HFFc6 (cell line): ENCODE measurements at regions not wholly inside any gene's neighbourhood (a gene's known extent, or its start where the extent isn't known, plus 50 kb on each side); places are given as distances from the start of the nearest gene placed in this dataset.

ENCODE experiments used
- DNase-seq: peaks from one replicate; pipeline ENCODE4 v3.0.0-alpha.2; 2018
- H3K27ac Mint-ChIP-seq: 2 replicates; pipeline ENCODE4 v1.8.0; 2020; ENCODE audit warnings: mild to moderate bottlenecking, mixed read lengths
- H3K27me3 Mint-ChIP-seq: 2 replicates; pipeline ENCODE4 v1.8.0; 2021; ENCODE audit warnings: mild to moderate bottlenecking, moderate library complexity, mixed read lengths; ENCODE audit not compliant: insufficient read depth
- H3K36me3 Mint-ChIP-seq: 2 replicates; pipeline ENCODE4 v1.8.0; 2021; ENCODE audit warnings: low read depth, mixed read lengths
- H3K4me1 Mint-ChIP-seq: 2 replicates; pipeline ENCODE4 v1.8.0; 2020; ENCODE audit warnings: low read depth, mixed read lengths
- H3K4me3 Mint-ChIP-seq: 2 replicates; pipeline ENCODE4 v1.8.0; 2020; ENCODE audit warnings: mild to moderate bottlenecking, moderate library complexity, mixed read lengths
- H3K9me3 Mint-ChIP-seq: 2 replicates; pipeline ENCODE4 v1.8.0; 2020; ENCODE audit warnings: mild to moderate bottlenecking, mixed read lengths
- TF ChIP-seq, protein P1 (sequence below): fragments of 200-600 bp; sonication (generic); IDR thresholded peaks from 2 replicates; pipeline ENCODE4 v1.5.0; 2021; ENCODE audit warnings: antibody characterized with exemption, mild to moderate bottlenecking

GRCh38 chr10:124324451-124324850 is 94.3 kb downstream of the OAT start:
- Mint-ChIP-seq H3K9me3 (peaks cover 5% of the 10 kb centered on the region), H3K27me3 (peaks cover 12% of the 10 kb centered on the region), H3K4me1 (peaks cover 10% of the 10 kb centered on the region; the same call in 1 of the 2 replicates), H3K4me3 (no peak overlapping the region), H3K36me3 (no peaks in the 10 kb centered on the region; the same call in none of the 2 replicates), H3K27ac (no peak overlapping the region)
- TF ChIP-seq, protein P1, sequence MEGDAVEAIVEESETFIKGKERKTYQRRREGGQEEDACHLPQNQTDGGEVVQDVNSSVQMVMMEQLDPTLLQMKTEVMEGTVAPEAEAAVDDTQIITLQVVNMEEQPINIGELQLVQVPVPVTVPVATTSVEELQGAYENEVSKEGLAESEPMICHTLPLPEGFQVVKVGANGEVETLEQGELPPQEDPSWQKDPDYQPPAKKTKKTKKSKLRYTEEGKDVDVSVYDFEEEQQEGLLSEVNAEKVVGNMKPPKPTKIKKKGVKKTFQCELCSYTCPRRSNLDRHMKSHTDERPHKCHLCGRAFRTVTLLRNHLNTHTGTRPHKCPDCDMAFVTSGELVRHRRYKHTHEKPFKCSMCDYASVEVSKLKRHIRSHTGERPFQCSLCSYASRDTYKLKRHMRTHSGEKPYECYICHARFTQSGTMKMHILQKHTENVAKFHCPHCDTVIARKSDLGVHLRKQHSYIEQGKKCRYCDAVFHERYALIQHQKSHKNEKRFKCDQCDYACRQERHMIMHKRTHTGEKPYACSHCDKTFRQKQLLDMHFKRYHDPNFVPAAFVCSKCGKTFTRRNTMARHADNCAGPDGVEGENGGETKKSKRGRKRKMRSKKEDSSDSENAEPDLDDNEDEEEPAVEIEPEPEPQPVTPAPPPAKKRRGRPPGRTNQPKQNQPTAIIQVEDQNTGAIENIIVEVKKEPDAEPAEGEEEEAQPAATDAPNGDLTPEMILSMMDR: no peak
- DNase-seq: no peak

DNA sequence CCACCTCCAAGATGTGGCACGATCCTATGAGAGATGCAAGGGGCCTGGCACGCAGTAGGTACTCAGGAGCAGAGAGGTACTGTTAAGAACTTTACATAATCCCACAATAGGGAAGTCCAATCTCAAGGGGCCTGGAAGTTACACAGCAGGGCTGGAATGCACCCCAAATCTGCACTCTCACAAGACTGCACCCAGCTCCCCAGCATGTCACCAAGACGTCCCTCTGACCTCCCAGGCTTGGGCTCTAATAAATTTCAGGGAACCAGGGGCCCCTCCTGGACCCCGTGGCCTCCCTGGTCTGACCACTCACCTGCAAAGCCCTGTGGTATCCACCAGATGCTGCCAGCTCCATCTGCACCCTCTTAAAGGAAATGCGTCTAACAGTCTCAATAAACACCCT is 94.9 kb downstream of the OAT start:
- TF ChIP-seq, protein P1: no peak
- Mint-ChIP-seq H3K4me3 (no peak overlapping the region), H3K27ac (no peak overlapping the region), H3K36me3 (no peaks in the 10 kb centered on the region; the same call in none of the 2 replicates), H3K9me3 (peaks cover 5% of the 10 kb centered on the region), H3K4me1 (peaks cover 10% of the 10 kb centered on the region; the same call in 1 of the 2 replicates), H3K27me3 (peaks cover 12% of the 10 kb centered on the region)
- DNase-seq: no peak

DNA sequence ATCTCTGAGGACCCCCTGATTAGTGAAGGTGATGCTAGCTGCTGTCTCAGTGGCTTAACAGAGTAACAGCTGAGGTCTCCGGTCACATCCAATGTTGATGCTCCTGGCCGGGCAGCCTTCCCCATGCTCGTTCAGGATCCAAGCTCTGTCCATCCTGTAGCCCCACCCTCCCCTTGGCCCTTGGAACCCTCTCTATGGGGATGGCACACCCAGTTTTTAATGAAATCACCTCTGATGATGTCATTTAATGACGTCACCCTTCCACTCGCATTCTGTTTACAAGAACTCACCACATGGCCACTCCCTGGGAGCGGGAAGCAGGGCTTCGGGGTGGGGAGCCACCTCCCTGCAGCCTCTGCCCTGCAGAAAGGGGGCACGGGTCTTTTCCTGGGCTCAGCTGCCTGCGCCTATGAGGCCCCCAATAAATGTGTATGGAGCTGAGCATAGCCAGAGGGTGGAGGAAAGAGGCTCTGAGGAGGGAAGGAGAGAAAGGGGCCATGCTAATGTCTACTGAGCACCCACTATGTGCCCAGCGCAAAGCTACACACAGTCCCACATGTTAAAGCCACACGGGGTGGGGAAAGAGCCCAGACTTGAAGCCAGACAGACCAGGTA is 95.5 kb downstream of the OAT start:
- Mint-ChIP-seq H3K4me1 (peaks cover 10% of the 10 kb centered on the region; the same call in 1 of the 2 replicates), H3K4me3 (no peak overlapping the region), H3K27me3 (peaks cover 12% of the 10 kb centered on the region), H3K27ac (no peak overlapping the region), H3K9me3 (peaks cover 5% of the 10 kb centered on the region), H3K36me3 (no peaks in the 10 kb centered on the region; the same call in none of the 2 replicates)
- no peak for DNase-seq
- TF ChIP-seq, protein P1: no peak

DNA sequence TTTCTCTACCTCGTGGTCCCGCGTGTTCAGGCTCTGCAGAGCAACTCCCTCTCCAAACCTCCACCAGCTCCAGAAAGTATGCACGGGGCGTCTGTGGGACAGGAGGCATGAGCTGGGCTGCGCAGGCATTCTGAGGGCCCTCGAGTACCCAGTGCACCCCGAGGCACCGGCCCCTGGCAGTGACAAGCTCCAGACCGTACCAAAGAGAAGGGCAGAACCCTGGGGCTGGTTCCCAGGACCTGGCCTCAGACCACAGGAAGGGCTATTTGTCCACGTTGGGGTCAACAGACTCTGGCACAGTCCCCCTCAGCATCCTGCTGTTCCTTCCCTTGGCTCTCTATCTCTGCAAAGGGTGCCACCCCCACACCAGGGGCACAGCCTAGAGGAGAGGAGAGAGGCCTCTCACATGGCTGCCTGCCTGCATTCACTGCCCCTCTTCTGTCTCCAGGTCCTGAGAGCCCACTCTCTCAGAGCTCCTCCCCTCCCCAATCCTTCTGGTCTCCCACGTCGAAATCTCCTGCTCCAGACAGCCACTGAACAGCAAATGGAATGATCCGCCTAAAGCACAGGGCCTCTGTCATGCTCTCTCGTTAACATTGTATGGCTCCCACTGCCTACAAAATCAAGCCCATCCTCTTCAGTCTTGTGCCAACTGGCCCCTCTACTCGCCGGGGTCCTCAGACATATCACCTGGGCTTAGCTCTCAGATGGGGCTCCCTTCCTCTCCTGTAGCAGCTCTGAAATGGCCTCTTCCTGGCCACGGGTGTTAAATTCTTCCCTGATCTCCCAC is 96.3 kb downstream of the OAT start:
- H3K9me3 Mint-ChIP-seq: peaks cover 5% of the 10 kb centered on the region
- H3K27me3 Mint-ChIP-seq: peaks cover 12% of the 10 kb centered on the region
- H3K27ac Mint-ChIP-seq: no peak overlapping the region
- DNase-seq: no peak
- peaks cover 10% of the 10 kb centered on the region; the same call in 1 of the 2 replicates for H3K4me1 Mint-ChIP-seq
- H3K36me3 Mint-ChIP-seq: no peaks in the 10 kb centered on the region; the same call in none of the 2 replicates
- no peak overlapping the region for H3K4me3 Mint-ChIP-seq
- TF ChIP-seq, protein P1: no peak

DNA sequence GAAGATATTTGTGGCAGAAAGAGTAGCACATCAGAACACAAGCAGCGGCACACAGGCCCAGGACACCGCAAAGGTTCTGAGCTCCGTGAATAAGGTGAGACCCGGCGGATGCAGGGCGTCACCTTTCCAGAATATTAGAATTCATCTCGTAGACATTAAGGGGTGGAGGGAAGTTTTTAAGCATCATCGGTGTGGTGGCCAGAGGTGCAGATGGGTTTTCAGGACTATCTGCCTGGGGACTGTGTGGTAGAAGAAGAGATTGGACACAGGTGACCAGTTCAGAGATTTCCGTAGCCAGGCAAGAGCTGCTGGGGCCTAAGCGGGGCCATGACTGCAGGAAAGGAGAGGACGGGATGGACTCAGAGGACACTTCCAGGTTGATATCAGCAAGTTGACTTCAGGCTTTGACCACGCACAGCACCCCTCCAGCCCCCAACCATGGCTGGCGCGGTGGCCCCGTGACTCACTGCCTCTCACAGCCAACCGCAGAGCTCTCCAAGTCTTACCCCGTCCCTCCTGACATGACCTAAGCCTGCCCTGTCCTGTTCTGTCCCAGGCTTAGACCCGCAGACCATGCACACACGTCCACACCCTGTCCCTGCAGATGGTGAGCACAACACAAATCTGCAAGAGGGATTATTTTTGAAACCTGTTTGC is 97.2 kb downstream of the OAT start:
- no peak for DNase-seq
- TF ChIP-seq, protein P1: no peak
- H3K9me3 Mint-ChIP-seq: peaks cover 5% of the 10 kb centered on the region
- H3K27me3 Mint-ChIP-seq: peaks cover 6% of the 10 kb centered on the region
- H3K27ac Mint-ChIP-seq: no peak overlapping the region
- H3K36me3 Mint-ChIP-seq: no peaks in the 10 kb centered on the region; the same call in none of the 2 replicates
- peaks cover 10% of the 10 kb centered on the region; the same call in 1 of the 2 replicates for H3K4me1 Mint-ChIP-seq
- H3K4me3 Mint-ChIP-seq: no peak overlapping the region
